Lung (tissue), 11 donors: ENCODE measurements at regions not wholly inside any gene's neighbourhood (a gene's known extent, or its start where the extent isn't known, plus 50 kb on each side); places are given as distances from the start of the nearest gene placed in this dataset.

Source experiments
- ATAC-seq: fragments of 200-7000 bp; cut with Tn5 transposase; one replicate; pipeline ENCODE4 v1.9.1; 2020; ENCODE audit warnings: moderate number of reproducible peaks; ENCODE audit not compliant: insufficient read depth, low FRiP score
- DNase-seq, 3 donors: peaks; one replicate each; pipeline ENCODE4 v3.0.0-alpha.2; 2013 to 2017
- H3K27ac ChIP-seq, 2 donors: one replicate each; pipeline ENCODE4 v1.5.1; 2013; ENCODE audit warnings: mild to moderate bottlenecking in 2 of 2, moderate library complexity in 2 of 2, control low read depth in 1 of 2, inconsistent platforms in 1 of 2, low read depth in 1 of 2, low read length in 1 of 2
- H3K27me3 ChIP-seq, 3 donors: one replicate each; pipeline ENCODE4 v1.5.1; 2013; ENCODE audit warnings: low read length in 2 of 3; ENCODE audit not compliant: control insufficient read depth in 3 of 3, insufficient read depth in 3 of 3
- H3K36me3 ChIP-seq, 4 donors: one replicate each; pipeline ENCODE4 v1.5.1; 2013; ENCODE audit warnings: low read length in 4 of 4, mild to moderate bottlenecking in 1 of 4, moderate library complexity in 1 of 4; ENCODE audit not compliant: control insufficient read depth in 4 of 4, insufficient read depth in 4 of 4
- H3K4me1 ChIP-seq, 5 donors: one replicate each; pipeline ENCODE4 v1.5.1; 2013; ENCODE audit warnings: low read length in 5 of 5, mild to moderate bottlenecking in 2 of 5, moderate library complexity in 1 of 5; ENCODE audit not compliant: control insufficient read depth in 5 of 5, insufficient read depth in 5 of 5
- H3K4me3 ChIP-seq: one replicate; pipeline ENCODE4 v1.5.1; 2013; ENCODE audit warnings: mild to moderate bottlenecking, control low read depth, moderate library complexity
- H3K9ac ChIP-seq, 2 donors: one replicate each; pipeline ENCODE4 v1.5.1; 2013; ENCODE audit warnings: low read length in 2 of 2, control low read depth in 1 of 2; ENCODE audit not compliant: insufficient read depth in 1 of 2
- H3K9me3 ChIP-seq, 4 donors: one replicate each; pipeline ENCODE4 v1.5.1; 2013; ENCODE audit warnings: low read length in 3 of 4, mild to moderate bottlenecking in 1 of 4, moderate library complexity in 1 of 4; ENCODE audit not compliant: control insufficient read depth in 4 of 4, insufficient read depth in 3 of 4
- WGBS, 2 donors: extraction: QIAGEN DNeasy Blood & Tissue Kit; methylation state at CpG; one replicate each; pipeline ENCODE4 v1.1.7; 2013; 5-methylcytosine and 5-hydroxymethylcytosine counted together
- TF ChIP-seq, protein P1 (sequence below): IDR thresholded peaks from 2 replicates; pipeline ENCODE4 v1.5.1; 2012; ENCODE audit warnings: mild to moderate bottlenecking; ENCODE audit errors: control extremely low read depth, extremely low read depth
- donor health status: control.
- donor health status: control.
- donor health status: Bipolar disorder and iron deficiency.
- donor health status: healthy.
- donor health status: DM: yes; HTN: yes; CAD: no.

DNA sequence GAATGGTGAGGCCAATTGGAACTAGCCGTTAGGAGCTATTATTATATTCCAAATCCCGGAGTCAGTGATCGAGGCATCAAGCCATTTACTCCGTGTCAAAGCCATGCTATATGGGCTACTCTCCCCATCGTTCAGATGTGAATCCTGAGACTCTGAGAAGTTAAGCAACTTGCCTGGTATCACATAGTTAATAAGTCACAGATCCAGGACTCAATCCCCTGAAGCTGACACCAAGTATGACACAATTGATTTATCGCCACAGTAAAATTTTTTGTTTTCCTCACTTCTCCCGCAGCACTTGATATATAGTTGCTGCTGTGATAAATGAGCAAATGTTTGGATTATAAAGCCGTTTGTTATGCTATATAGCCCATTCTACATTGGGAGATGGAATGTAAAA, 50.8 kb upstream of the TSHZ2 start:
- Histone ChIP-seq H3K4me1 (peaks cover 0 to 7% (median 0%) of the 10 kb centered on the region in 5 donors), H3K4me3 (no peak overlapping the region), H3K9ac (no peak overlapping the region), H3K27me3 (no peaks in the 10 kb centered on the region), H3K9me3 (no peaks in the 10 kb centered on the region), H3K27ac (no peak overlapping the region), H3K36me3 (no peaks in the 10 kb centered on the region)
- ATAC-seq (no peak), DNase-seq (no peak)
- TF ChIP-seq, protein P1, sequence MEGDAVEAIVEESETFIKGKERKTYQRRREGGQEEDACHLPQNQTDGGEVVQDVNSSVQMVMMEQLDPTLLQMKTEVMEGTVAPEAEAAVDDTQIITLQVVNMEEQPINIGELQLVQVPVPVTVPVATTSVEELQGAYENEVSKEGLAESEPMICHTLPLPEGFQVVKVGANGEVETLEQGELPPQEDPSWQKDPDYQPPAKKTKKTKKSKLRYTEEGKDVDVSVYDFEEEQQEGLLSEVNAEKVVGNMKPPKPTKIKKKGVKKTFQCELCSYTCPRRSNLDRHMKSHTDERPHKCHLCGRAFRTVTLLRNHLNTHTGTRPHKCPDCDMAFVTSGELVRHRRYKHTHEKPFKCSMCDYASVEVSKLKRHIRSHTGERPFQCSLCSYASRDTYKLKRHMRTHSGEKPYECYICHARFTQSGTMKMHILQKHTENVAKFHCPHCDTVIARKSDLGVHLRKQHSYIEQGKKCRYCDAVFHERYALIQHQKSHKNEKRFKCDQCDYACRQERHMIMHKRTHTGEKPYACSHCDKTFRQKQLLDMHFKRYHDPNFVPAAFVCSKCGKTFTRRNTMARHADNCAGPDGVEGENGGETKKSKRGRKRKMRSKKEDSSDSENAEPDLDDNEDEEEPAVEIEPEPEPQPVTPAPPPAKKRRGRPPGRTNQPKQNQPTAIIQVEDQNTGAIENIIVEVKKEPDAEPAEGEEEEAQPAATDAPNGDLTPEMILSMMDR = no peak
- 90 to 91% methylated on average over 8 of the region's 8 CpGs for WGBS, 2 donors

DNA sequence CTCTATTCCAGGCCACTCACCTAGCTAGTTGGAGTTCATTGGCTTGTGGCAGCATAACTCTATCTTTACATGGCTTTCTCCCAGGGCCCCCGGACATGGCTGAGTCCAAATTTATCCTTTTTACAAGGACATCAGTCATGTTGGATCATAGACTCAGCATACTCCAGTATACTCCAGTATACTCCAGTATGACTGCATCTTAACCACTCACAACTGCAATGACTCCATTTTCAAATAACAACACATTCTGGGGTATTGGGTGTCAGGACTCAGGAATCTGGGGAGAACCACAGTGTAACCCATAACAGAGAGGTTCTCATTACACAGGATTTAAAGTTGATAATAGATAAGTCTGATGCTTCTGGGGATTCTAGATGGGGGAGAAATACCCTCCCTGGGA, 53.8 kb upstream of the TSHZ2 start:
- Histone ChIP-seq H3K27me3 (no peaks in the 10 kb centered on the region), H3K9me3 (peaks cover 0 to 9% (median under 1%) of the 10 kb centered on the region in 4 donors), H3K27ac (no peak overlapping the region), H3K4me1 (peaks cover 0 to 3% (median 0%) of the 10 kb centered on the region in 5 donors), H3K9ac (no peak overlapping the region), H3K36me3 (no peaks in the 10 kb centered on the region), H3K4me3 (no peak overlapping the region)
- ATAC-seq (no peak), DNase-seq (no peak)
- 86 to 96% methylated on average over 1 of the region's 1 CpG for WGBS, 2 donors
- TF ChIP-seq, protein P1 = no peak

DNA sequence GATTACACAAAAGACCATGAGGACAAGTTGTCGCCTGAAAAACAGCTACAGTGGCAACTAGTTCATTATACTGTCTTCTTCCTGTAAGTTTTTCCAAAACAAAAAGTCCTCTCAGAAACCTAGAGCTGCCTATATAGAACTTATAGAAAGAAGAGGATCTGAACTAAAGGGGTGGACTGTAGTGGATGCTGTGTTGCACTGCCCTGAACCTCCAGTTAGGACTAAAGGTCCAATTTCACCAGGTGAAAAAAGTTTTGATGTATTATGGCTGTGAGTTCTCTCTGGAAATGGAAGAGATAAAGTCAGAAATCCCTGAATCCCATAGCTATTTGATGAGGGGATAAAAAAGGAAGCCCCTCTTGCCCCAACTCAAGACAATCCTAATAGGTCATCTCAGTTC, 56.6 kb upstream of the TSHZ2 start:
- TF ChIP-seq, protein P1 = no peak

DNA sequence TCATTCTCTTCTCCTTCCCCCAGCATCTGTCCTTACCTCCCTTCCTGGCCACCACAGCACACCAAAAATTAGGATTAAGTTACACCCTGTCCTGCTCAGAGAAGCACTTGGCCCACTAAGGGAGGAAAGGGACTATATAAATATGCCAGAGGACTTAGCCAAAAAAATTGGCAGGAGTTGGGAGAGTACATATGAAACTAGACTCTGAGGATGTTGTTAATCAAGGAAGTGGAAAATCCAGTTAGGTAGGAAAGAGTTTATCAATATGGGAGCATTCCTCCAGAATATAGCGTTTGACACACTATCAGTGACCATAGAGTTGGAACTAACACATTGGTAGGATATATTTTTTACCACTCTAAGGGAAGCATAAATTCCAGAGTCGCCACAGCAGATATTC, 57.3 kb upstream of the TSHZ2 start:
- no peak for DNase-seq
- Histone ChIP-seq H3K27me3 (no peaks in the 10 kb centered on the region), H3K9ac (no peak overlapping the region), H3K27ac (no peak overlapping the region), H3K4me3 (no peak overlapping the region), H3K36me3 (no peaks in the 10 kb centered on the region), H3K9me3 (peaks cover 0 to 9% (median under 1%) of the 10 kb centered on the region in 4 donors), H3K4me1 (no peaks in the 10 kb centered on the region)
- no peak for ATAC-seq
- 86 to 87% methylated on average over 2 of the region's 2 CpGs for WGBS, 2 donors
- TF ChIP-seq, protein P1 = no peak

More for the DNA sequence above, 56.6 kb upstream of the TSHZ2 start:
- Histone ChIP-seq H3K4me1 (no peaks in the 10 kb centered on the region), H3K9ac (no peak overlapping the region), H3K27ac (no peak overlapping the region), H3K9me3 (peaks cover 0 to 9% (median under 1%) of the 10 kb centered on the region in 4 donors), H3K27me3 (no peaks in the 10 kb centered on the region), H3K36me3 (no peaks in the 10 kb centered on the region), H3K4me3 (no peak overlapping the region)
- 92 to 93% methylated on average over 1 of the region's 1 CpG for WGBS, 2 donors
- DNase-seq (no peak), ATAC-seq (no peak)
